Dedifferentiated amniotic fluid mesenchymal stem cell (primary cell): ENCODE measurements at regions not wholly inside any gene's neighbourhood (a gene's known extent, or its start where the extent isn't known, plus 50 kb on each side); places are given as distances from the start of the nearest gene placed in this dataset.
A peak's percentile ranks its signal among the peaks of the same experiment; 100 is the strongest.
"Not testable (repeated sequence)": the region's sequence is repeated elsewhere in the genome, so short reads cannot be mapped to it uniquely, and the experiment has no call there.

Experiments
- DNase-seq: peaks from one replicate; pipeline ENCODE4 v3.0.0-alpha.2; 2016; ENCODE audit errors: extremely low spot score

- peak; percentile 53 for DNase-seq
Measured at GRCh38 chr10:94088926-94089381, 95.2 kb downstream of the PLCE1 start.

GRCh38 chr10:94091649-94092048, 97.9 kb downstream of the PLCE1 start:
- no peak for DNase-seq

- no peak for DNase-seq
Measured at GRCh38 chr10:94092848-94093247, 99.1 kb downstream of the PLCE1 start.

GRCh38 chr10:94093286-94093905, 99.7 kb downstream of the PLCE1 start:
- DNase-seq, result no peak

GRCh38 chr10:94094540-94094939, 100.8 kb downstream of the PLCE1 start:
- DNase-seq, result no peak

- no peak for DNase-seq
Measured at GRCh38 chr10:94097656-94098055, 103.9 kb downstream of the PLCE1 start.

GRCh38 chr10:94098896-94099295, 105.2 kb downstream of the PLCE1 start:
- no peak for DNase-seq

GRCh38 chr10:94101894-94102293, 108.2 kb downstream of the PLCE1 start:
- no peak for DNase-seq

- DNase-seq, result no peak
Measured at GRCh38 chr10:94102436-94102835, 108.7 kb downstream of the PLCE1 start.

- no peak for DNase-seq
Measured at GRCh38 chr10:94103192-94103591, 109.5 kb downstream of the PLCE1 start.

GRCh38 chr10:94103801-94104221, 110.1 kb downstream of the PLCE1 start:
- DNase-seq, result no peak

- no peak for DNase-seq
Measured at GRCh38 chr10:94104316-94105000, 110.7 kb downstream of the PLCE1 start.

- no peak for DNase-seq
Measured at GRCh38 chr10:94105226-94105625, 111.5 kb downstream of the PLCE1 start.

GRCh38 chr10:94107191-94107590, 113.5 kb downstream of the PLCE1 start:
- no peak for DNase-seq

- peak; percentile 37 for DNase-seq
Measured at GRCh38 chr10:94108200-94108599, 114.5 kb downstream of the PLCE1 start.

- no peak for DNase-seq
Measured at GRCh38 chr10:94111367-94111766, 117.6 kb downstream of the PLCE1 start.

GRCh38 chr10:94112321-94112720, 118.6 kb downstream of the PLCE1 start:
- no peak for DNase-seq

- no peak for DNase-seq
Measured at GRCh38 chr10:94115725-94116124, 122.0 kb downstream of the PLCE1 start.

GRCh38 chr10:94116848-94117247, 123.1 kb downstream of the PLCE1 start:
- no peak for DNase-seq

GRCh38 chr10:94122211-94122610, 128.5 kb downstream of the PLCE1 start:
- no peak for DNase-seq

GRCh38 chr10:94123258-94123995, 129.7 kb downstream of the PLCE1 start:
- DNase-seq, result peak; percentile 85

GRCh38 chr10:94124147-94124546, 130.4 kb downstream of the PLCE1 start:
- DNase-seq, result not testable (repeated sequence)

- DNase-seq, result not testable (repeated sequence)
Measured at GRCh38 chr10:94125268-94125667, 131.5 kb downstream of the PLCE1 start.
